Progenitor cell of endocrine pancreas (in vitro differentiated cells): ENCODE measurements at regions not wholly inside any gene's neighbourhood (a gene's known extent, or its start where the extent isn't known, plus 50 kb on each side); places are given as distances from the start of the nearest gene placed in this dataset.

Experiments
- DNase-seq: peaks from one replicate; pipeline ENCODE4 v3.0.0; 2021; ENCODE audit warnings: low spot score; ENCODE audit not compliant: unreplicated experiment
- H3K27ac Mint-ChIP-seq: 2 replicates; pipeline ENCODE4 v1.8.0; 2021; ENCODE audit warnings: mild to moderate bottlenecking, moderate library complexity, mixed read lengths
- H3K27me3 Mint-ChIP-seq: 2 replicates; pipeline ENCODE4 v1.8.0; 2021; ENCODE audit warnings: mixed read lengths
- H3K36me3 Mint-ChIP-seq: 2 replicates; pipeline ENCODE4 v1.8.0; 2022; ENCODE audit warnings: mixed read lengths; ENCODE audit not compliant: insufficient read depth
- H3K4me1 Mint-ChIP-seq: 2 replicates; pipeline ENCODE4 v1.8.0; 2021; ENCODE audit warnings: low read depth, mixed read lengths
- H3K4me3 Mint-ChIP-seq: 2 replicates; pipeline ENCODE4 v1.8.0; 2021; ENCODE audit warnings: low read depth, mild to moderate bottlenecking, moderate library complexity, mixed read lengths
- H3K9me3 Mint-ChIP-seq: 2 replicates; pipeline ENCODE4 v1.8.0; 2021; ENCODE audit warnings: low read depth, mixed read lengths
- CTCF ChIP-seq: fragments of 200-600 bp; sonication (generic); IDR thresholded peaks from one replicate; pipeline ENCODE4 v1.5.0; 2021; ENCODE audit warnings: antibody characterized with exemption, mild to moderate bottlenecking; ENCODE audit not compliant: unreplicated experiment

GRCh38 chr13:31441800-31442510 lies 242.2 kb downstream of the B3GLCT start:
- no peaks in the 10 kb centered on the region for H3K9me3 Mint-ChIP-seq
- H3K27ac Mint-ChIP-seq = no peak overlapping the region
- no peak overlapping the region for H3K4me3 Mint-ChIP-seq
- no peak for DNase-seq
- H3K27me3 Mint-ChIP-seq = peaks cover 17% of the 10 kb centered on the region
- no peaks in the 10 kb centered on the region for H3K36me3 Mint-ChIP-seq
- no peak for TF ChIP-seq CTCF
- peaks cover 9% of the 10 kb centered on the region for H3K4me1 Mint-ChIP-seq

GRCh38 chr13:31442571-31442970 lies 242.8 kb downstream of the B3GLCT start:
- H3K9me3 Mint-ChIP-seq = no peaks in the 10 kb centered on the region
- H3K27me3 Mint-ChIP-seq = peaks cover 17% of the 10 kb centered on the region
- peaks cover 7% of the 10 kb centered on the region for H3K4me1 Mint-ChIP-seq
- H3K36me3 Mint-ChIP-seq = no peaks in the 10 kb centered on the region
- no peak overlapping the region for H3K4me3 Mint-ChIP-seq
- H3K27ac Mint-ChIP-seq = no peak overlapping the region
- no peak for DNase-seq
- no peak for TF ChIP-seq CTCF

- Mint-ChIP-seq H3K27me3 (peaks cover 17% of the 10 kb centered on the region), H3K9me3 (no peaks in the 10 kb centered on the region), H3K36me3 (no peaks in the 10 kb centered on the region), H3K27ac (no peak overlapping the region), H3K4me3 (no peak overlapping the region), H3K4me1 (peaks cover 5% of the 10 kb centered on the region)
- no peak for DNase-seq
- no peak for TF ChIP-seq CTCF
Measured at GRCh38 chr13:31444266-31444856, 244.6 kb downstream of the B3GLCT start.

- H3K36me3 Mint-ChIP-seq = no peaks in the 10 kb centered on the region
- H3K4me1 Mint-ChIP-seq = peaks cover 6% of the 10 kb centered on the region
- H3K27me3 Mint-ChIP-seq = no peaks in the 10 kb centered on the region
- no peak overlapping the region for H3K27ac Mint-ChIP-seq
- DNase-seq = no peak
- TF ChIP-seq CTCF = no peak
- no peak overlapping the region for H3K4me3 Mint-ChIP-seq
- no peaks in the 10 kb centered on the region for H3K9me3 Mint-ChIP-seq
Measured at GRCh38 chr13:31452525-31452924, 252.8 kb downstream of the B3GLCT start.

GRCh38 chr13:31455581-31455980 lies 255.8 kb downstream of the B3GLCT start:
- Mint-ChIP-seq H3K36me3 (no peaks in the 10 kb centered on the region), H3K27ac (no peak overlapping the region), H3K9me3 (no peaks in the 10 kb centered on the region), H3K4me1 (peaks cover 10% of the 10 kb centered on the region), H3K4me3 (no peak overlapping the region), H3K27me3 (no peaks in the 10 kb centered on the region)
- no peak for DNase-seq
- TF ChIP-seq CTCF = no peak
